H9 (cell line): ENCODE measurements at regions not wholly inside any gene's neighbourhood (a gene's known extent, or its start where the extent isn't known, plus 50 kb on each side); places are given as distances from the start of the nearest gene placed in this dataset.

ENCODE experiments used
- DNase-seq: peaks from one replicate; pipeline ENCODE4 v3.0.0-alpha.2; 2017
- H2AFZ ChIP-seq: one replicate; pipeline ENCODE4 v1.6.1; 2013; ENCODE audit warnings: mild to moderate bottlenecking, low read length, control low read depth, moderate library complexity
- H2AK5ac ChIP-seq: 2 replicates; pipeline ENCODE4 v1.6.1; 2013; ENCODE audit warnings: low read length, control low read depth, mixed read lengths; ENCODE audit not compliant: insufficient read length
- H2BK120ac ChIP-seq: one replicate; pipeline ENCODE4 v1.6.1; 2013; ENCODE audit warnings: low read depth, mild to moderate bottlenecking, low read length, control low read depth, inconsistent platforms; ENCODE audit not compliant: poor library complexity, severe bottlenecking
- H2BK12ac ChIP-seq: 2 replicates; pipeline ENCODE4 v1.6.1; 2013; ENCODE audit warnings: low read length, control low read depth, mixed read lengths, low read depth; ENCODE audit not compliant: insufficient read length
- H2BK15ac ChIP-seq: 2 replicates; pipeline ENCODE4 v1.6.1; 2013; ENCODE audit warnings: low read depth, low read length, control low read depth
- H2BK20ac ChIP-seq: one replicate; pipeline ENCODE4 v1.6.1; 2013; ENCODE audit warnings: low read depth, mild to moderate bottlenecking, low read length, control low read depth, inconsistent platforms; ENCODE audit not compliant: poor library complexity, severe bottlenecking
- H2BK5ac ChIP-seq: 2 replicates; pipeline ENCODE4 v1.6.1; 2013; ENCODE audit warnings: low read length, control low read depth, mixed read lengths; ENCODE audit not compliant: insufficient read length
- H3K14ac ChIP-seq: 2 replicates; pipeline ENCODE4 v1.6.1; 2013; ENCODE audit warnings: low read length, control low read depth; ENCODE audit not compliant: insufficient read depth
- H3K18ac ChIP-seq: 2 replicates; pipeline ENCODE4 v1.6.1; 2013; ENCODE audit warnings: low read depth, mild to moderate bottlenecking, mixed read lengths, low read length, control low read depth; ENCODE audit not compliant: insufficient read length
- H3K23ac ChIP-seq: 2 replicates; pipeline ENCODE4 v1.6.1; 2013; ENCODE audit warnings: low read length, control low read depth, mixed read lengths, low read depth; ENCODE audit not compliant: insufficient read length
- H3K23me2 ChIP-seq: 2 replicates; pipeline ENCODE4 v1.6.1; 2013; ENCODE audit warnings: low read depth, mild to moderate bottlenecking, mixed read lengths, low read length, control low read depth; ENCODE audit not compliant: insufficient read length, poor library complexity, severe bottlenecking
- H3K27ac ChIP-seq: 2 replicates; pipeline ENCODE4 v1.5.1; 2013; ENCODE audit warnings: low read length, control low read depth, mixed read lengths, low read depth; ENCODE audit not compliant: insufficient read length
- H3K27me3 ChIP-seq: 2 replicates; pipeline ENCODE4 v1.6.1; 2013; ENCODE audit warnings: low read length, control low read depth, inconsistent platforms; ENCODE audit not compliant: insufficient read depth
- H3K4ac ChIP-seq: 2 replicates; pipeline ENCODE4 v1.6.1; 2013; ENCODE audit warnings: low read depth, mild to moderate bottlenecking, control low read depth, inconsistent platforms, low read length, moderate library complexity
- H3K4me1 ChIP-seq: 2 replicates; pipeline ENCODE4 v1.6.1; 2013; ENCODE audit warnings: low read length, control low read depth, inconsistent platforms; ENCODE audit not compliant: insufficient read depth
- H3K4me2 ChIP-seq: 2 replicates; pipeline ENCODE4 v1.6.1; 2013; ENCODE audit warnings: low read length, control low read depth, mixed read lengths; ENCODE audit not compliant: insufficient read length, insufficient read depth
- H3K56ac ChIP-seq: 2 replicates; pipeline ENCODE4 v1.6.1; 2013; ENCODE audit warnings: low read depth, mild to moderate bottlenecking, mixed read lengths, low read length, control low read depth; ENCODE audit not compliant: insufficient read length
- H3K79me1 ChIP-seq: 2 replicates; pipeline ENCODE4 v1.6.1; 2013; ENCODE audit warnings: low read depth, mild to moderate bottlenecking, moderate library complexity, low read length, control low read depth, inconsistent platforms; ENCODE audit not compliant: insufficient read depth, poor library complexity, severe bottlenecking
- H3K79me2 ChIP-seq: 2 replicates; pipeline ENCODE4 v1.6.1; 2013; ENCODE audit warnings: low read length, control low read depth, inconsistent platforms; ENCODE audit not compliant: insufficient read depth
- H3K9ac ChIP-seq: 2 replicates; pipeline ENCODE4 v1.6.1; 2013; ENCODE audit warnings: low read length, control low read depth, mixed read lengths; ENCODE audit not compliant: insufficient read length; ENCODE audit errors: extremely low read depth
- H3K9me3 ChIP-seq: one replicate; pipeline ENCODE4 v1.6.1; 2013; ENCODE audit warnings: low read depth, low read length, inconsistent platforms; ENCODE audit not compliant: control insufficient read depth
- H3T11ph ChIP-seq: one replicate; pipeline ENCODE4 v1.6.1; 2013; ENCODE audit warnings: mild to moderate bottlenecking, low read length, control low read depth, inconsistent platforms
- H4K20me1 ChIP-seq: one replicate; pipeline ENCODE4 v1.6.1; 2013; ENCODE audit not compliant: control insufficient read depth, insufficient read length, insufficient read depth
- H4K5ac ChIP-seq: 2 replicates; pipeline ENCODE4 v1.6.1; 2013; ENCODE audit warnings: low read depth, mild to moderate bottlenecking, mixed read lengths, low read length, control low read depth; ENCODE audit not compliant: insufficient read length
- H4K8ac ChIP-seq: replicated peaks from 2 replicates; pipeline ENCODE4 v1.6.1; 2013; ENCODE audit warnings: low read length, control low read depth, mixed read lengths, low read depth; ENCODE audit not compliant: insufficient read length
- H4K91ac ChIP-seq: 2 replicates; pipeline ENCODE4 v1.6.1; 2013; ENCODE audit warnings: low read depth, mild to moderate bottlenecking, moderate library complexity, mixed read lengths, low read length, control low read depth; ENCODE audit not compliant: insufficient read length
- H3K27ac Mint-ChIP-seq, 3 experiments: 2 replicates in 2 of 3; 3 replicates in 1 of 3; pipeline ENCODE4 v1.8.0; 2020 to 2021; ENCODE audit warnings: mixed read lengths in 3 of 3, mild to moderate bottlenecking in 1 of 3, moderate library complexity in 1 of 3
- H3K27me3 Mint-ChIP-seq: 2 replicates; pipeline ENCODE4 v1.8.0; 2021; ENCODE audit warnings: low read depth, mild to moderate bottlenecking, moderate library complexity, mixed read lengths
- H3K36me3 Mint-ChIP-seq, 3 experiments: 2 replicates in 2 of 3; 3 replicates in 1 of 3; pipeline ENCODE4 v1.8.0; 2020 to 2021; ENCODE audit warnings: low read depth in 3 of 3, mixed read lengths in 3 of 3; ENCODE audit not compliant: insufficient read depth in 1 of 3
- H3K4me1 Mint-ChIP-seq, 2 experiments: 2 replicates each; pipeline ENCODE4 v1.8.0; 2020; ENCODE audit warnings: mixed read lengths in 2 of 2
- H3K4me3 Mint-ChIP-seq, 2 experiments: 2 replicates in 1 of 2; 3 replicates in 1 of 2; pipeline ENCODE4 v1.8.0; 2020 to 2021; ENCODE audit warnings: mild to moderate bottlenecking in 2 of 2, mixed read lengths in 2 of 2, moderate library complexity in 1 of 2
- H3K9me3 Mint-ChIP-seq, 2 experiments: 2 replicates in 1 of 2; 3 replicates in 1 of 2; pipeline ENCODE4 v1.8.0; 2020; ENCODE audit warnings: mild to moderate bottlenecking in 2 of 2, mixed read lengths in 2 of 2, moderate library complexity in 1 of 2
- WGBS: extraction: QIAGEN DNeasy Blood & Tissue Kit; methylation state at CpG from one replicate; pipeline ENCODE4 v1.1.7; 2013; ENCODE audit warnings: missing lambda C conversion rate, low lambda C conversion rate, mixed read lengths; ENCODE audit not compliant: insufficient read length; ENCODE audit errors: extremely low coverage; 5-methylcytosine and 5-hydroxymethylcytosine counted together
- TF ChIP-seq, protein P1 (sequence below): fragments of 200-600 bp; sonication (generic); conservative IDR thresholded peaks from 3 replicates; pipeline ENCODE4 v1.8.0; 2021; ENCODE audit warnings: antibody characterized with exemption, mild to moderate bottlenecking

DNA sequence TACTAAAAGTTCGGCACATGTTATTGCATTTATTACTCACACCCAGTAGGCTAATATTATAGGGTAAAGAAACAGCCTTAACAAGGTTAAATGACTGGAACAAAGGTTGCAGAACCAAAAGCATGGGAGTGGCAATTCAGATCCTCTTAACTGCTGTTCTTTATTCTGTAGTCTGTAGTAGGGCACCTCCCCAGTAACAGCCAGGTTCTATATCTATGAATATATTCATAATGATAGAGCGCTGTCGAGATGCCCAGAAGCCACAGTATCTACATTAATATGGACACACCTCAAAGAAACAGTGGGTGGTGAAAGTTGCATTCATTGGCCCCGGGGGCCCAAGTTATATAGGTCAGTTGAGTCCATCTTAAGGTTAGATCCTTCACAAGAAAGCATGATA lies 340.9 kb upstream of the THRB start:
- H2BK5ac ChIP-seq = no peak overlapping the region
- no peak overlapping the region for H4K8ac ChIP-seq
- H3K4me1 ChIP-seq = no peaks in the 10 kb centered on the region; the same call in 1 of the 2 replicates
- H4K5ac ChIP-seq = no peak overlapping the region
- H2AK5ac ChIP-seq = no peak overlapping the region
- no peak overlapping the region for H3K4me2 ChIP-seq
- no peak overlapping the region for H2BK12ac ChIP-seq
- H3K4ac ChIP-seq = no peak overlapping the region
- H3T11ph ChIP-seq = no peak overlapping the region
- H3K36me3 Mint-ChIP-seq = no peaks in the 10 kb centered on the region
- H3K27me3 Mint-ChIP-seq = peaks cover 37% of the 10 kb centered on the region
- H3K9me3 Mint-ChIP-seq = no peaks in the 10 kb centered on the region
- no peak overlapping the region for H2BK20ac ChIP-seq
- no peak overlapping the region for H3K27ac ChIP-seq
- H4K91ac ChIP-seq = no peak overlapping the region
- no peak overlapping the region for H2BK120ac ChIP-seq
- H3K9ac ChIP-seq = no peak overlapping the region
- peaks cover 5% of the 10 kb centered on the region; the same call in 1 of the 2 replicates for H3K27me3 ChIP-seq
- H3K23me2 ChIP-seq = peaks cover under 1% of the 10 kb centered on the region
- H3K23ac ChIP-seq = no peak overlapping the region
- no CpG with 5 or more reads among the region's 4 CpGs for WGBS
- H3K79me2 ChIP-seq = no peaks in the 10 kb centered on the region
- no peak overlapping the region for H3K27ac Mint-ChIP-seq
- H3K4me3 Mint-ChIP-seq = no peak overlapping the region
- H3K18ac ChIP-seq = no peak overlapping the region
- H3K79me1 ChIP-seq = no peaks in the 10 kb centered on the region
- TF ChIP-seq, protein P1, sequence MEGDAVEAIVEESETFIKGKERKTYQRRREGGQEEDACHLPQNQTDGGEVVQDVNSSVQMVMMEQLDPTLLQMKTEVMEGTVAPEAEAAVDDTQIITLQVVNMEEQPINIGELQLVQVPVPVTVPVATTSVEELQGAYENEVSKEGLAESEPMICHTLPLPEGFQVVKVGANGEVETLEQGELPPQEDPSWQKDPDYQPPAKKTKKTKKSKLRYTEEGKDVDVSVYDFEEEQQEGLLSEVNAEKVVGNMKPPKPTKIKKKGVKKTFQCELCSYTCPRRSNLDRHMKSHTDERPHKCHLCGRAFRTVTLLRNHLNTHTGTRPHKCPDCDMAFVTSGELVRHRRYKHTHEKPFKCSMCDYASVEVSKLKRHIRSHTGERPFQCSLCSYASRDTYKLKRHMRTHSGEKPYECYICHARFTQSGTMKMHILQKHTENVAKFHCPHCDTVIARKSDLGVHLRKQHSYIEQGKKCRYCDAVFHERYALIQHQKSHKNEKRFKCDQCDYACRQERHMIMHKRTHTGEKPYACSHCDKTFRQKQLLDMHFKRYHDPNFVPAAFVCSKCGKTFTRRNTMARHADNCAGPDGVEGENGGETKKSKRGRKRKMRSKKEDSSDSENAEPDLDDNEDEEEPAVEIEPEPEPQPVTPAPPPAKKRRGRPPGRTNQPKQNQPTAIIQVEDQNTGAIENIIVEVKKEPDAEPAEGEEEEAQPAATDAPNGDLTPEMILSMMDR = no peak
- no peaks in the 10 kb centered on the region for H3K9me3 ChIP-seq
- H4K20me1 ChIP-seq = no peaks in the 10 kb centered on the region
- peaks cover 8 to 13% of the 10 kb centered on the region in 2 experiments for H3K4me1 Mint-ChIP-seq
- H2AFZ ChIP-seq = no peak overlapping the region
- no peak overlapping the region for H3K56ac ChIP-seq
- H3K14ac ChIP-seq = no peak overlapping the region
- no peak for DNase-seq
- no peak overlapping the region for H2BK15ac ChIP-seq
